ENCODE measurements at regions not wholly inside any gene's neighbourhood (a gene's known extent, or its start where the extent isn't known, plus 50 kb on each side); places are given as distances from the start of the nearest gene placed in this dataset.

DNA sequence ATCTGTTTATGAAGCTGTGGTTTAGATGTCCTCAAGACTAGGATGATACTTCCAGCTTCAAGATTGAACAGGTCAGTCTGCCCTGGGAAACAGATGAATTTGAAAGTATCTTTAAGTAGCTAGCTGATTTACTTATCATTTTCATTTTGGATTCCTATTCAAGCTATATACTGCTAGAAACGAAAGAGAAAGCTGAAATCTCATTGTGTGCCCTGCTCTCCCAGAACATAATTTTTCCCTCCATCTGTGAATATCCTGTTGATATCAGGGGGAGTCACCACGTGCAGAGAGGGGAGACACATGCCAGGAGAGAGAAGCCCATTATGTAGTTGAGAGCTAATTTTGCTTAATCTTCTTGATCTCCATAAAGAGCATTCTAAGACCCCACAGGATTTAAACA, 439.1 kb downstream of the NR2F1-AS1 start:
- Mint-ChIP-seq H3K9me3 (ENCODE audit: low read depth, unreplicated experiment) (peaks cover 2% of the 10 kb centered on the region), H3K27ac (ENCODE audit: unreplicated experiment) (no peak overlapping the region), H3K36me3 (ENCODE audit: insufficient read depth, unreplicated experiment) (no peaks in the 10 kb centered on the region), H3K4me1 (ENCODE audit: low read depth, unreplicated experiment) (no peaks in the 10 kb centered on the region), H3K4me3 (ENCODE audit: low read depth, unreplicated experiment) (no peak overlapping the region), H3K27me3 (ENCODE audit: unreplicated experiment) (no peaks in the 10 kb centered on the region)
- intact Hi-C loops (cut with micrococcal nuclease; ENCODE audit: unreplicated experiment): no loop called here
- no peak for DNase-seq
- TF ChIP-seq, protein P1, sequence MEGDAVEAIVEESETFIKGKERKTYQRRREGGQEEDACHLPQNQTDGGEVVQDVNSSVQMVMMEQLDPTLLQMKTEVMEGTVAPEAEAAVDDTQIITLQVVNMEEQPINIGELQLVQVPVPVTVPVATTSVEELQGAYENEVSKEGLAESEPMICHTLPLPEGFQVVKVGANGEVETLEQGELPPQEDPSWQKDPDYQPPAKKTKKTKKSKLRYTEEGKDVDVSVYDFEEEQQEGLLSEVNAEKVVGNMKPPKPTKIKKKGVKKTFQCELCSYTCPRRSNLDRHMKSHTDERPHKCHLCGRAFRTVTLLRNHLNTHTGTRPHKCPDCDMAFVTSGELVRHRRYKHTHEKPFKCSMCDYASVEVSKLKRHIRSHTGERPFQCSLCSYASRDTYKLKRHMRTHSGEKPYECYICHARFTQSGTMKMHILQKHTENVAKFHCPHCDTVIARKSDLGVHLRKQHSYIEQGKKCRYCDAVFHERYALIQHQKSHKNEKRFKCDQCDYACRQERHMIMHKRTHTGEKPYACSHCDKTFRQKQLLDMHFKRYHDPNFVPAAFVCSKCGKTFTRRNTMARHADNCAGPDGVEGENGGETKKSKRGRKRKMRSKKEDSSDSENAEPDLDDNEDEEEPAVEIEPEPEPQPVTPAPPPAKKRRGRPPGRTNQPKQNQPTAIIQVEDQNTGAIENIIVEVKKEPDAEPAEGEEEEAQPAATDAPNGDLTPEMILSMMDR (IDR thresholded peaks at IDR 0.05; ENCODE audit: unreplicated experiment): no peak
- CTCF ChIA-PET: interaction anchor here (1.2 kb wide), 1 partner anchor 12 kb away, joined by 3 read pairs; no protein-coding TSS in a partner anchor
- BruUV-seq (replicated peaks): no TSS peak

DNA sequence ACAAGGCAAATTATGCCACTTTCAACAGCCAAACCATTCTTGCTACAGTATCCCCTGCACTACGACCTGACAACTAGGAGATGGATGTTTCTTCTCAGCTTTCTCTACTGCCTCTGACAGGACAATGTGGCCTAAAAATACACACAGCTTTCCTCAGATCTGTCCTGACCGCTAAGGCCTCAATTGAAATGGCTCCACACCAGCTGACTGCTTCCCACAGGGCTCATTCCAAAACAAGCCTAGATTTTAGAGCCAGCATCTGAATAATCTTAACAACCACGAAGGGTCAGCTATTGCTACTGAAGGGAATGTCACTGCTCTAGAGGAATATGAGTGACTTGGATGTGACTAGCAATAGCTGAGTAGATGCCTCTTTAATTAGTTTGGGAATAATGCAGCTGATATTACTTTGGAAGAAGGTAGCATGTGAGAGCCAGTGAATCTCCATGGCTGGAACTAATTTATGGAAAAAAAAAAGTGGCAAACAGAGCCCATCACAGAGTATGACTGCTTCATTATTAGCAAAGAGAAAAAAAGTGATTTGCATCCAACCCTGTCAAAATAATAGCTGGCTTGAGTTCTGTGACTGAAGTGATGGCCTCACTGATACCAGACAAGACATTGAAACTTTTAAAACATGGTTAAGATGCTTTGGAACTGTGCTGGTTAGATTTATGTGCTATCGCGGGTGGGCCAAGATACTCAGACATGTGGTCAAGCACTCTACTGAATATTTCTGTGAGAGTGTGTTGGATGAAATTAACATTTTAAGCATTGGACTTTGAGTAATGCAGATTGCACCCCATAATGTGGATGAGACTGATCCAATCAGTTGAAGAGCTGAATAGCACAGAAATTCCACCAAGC, 450.2 kb downstream of the NR2F1-AS1 start:
- CTCF ChIA-PET: interaction anchor here (1.4 kb wide), 1 partner anchor 11 kb away, joined by 3 read pairs; no protein-coding TSS in a partner anchor

DNA sequence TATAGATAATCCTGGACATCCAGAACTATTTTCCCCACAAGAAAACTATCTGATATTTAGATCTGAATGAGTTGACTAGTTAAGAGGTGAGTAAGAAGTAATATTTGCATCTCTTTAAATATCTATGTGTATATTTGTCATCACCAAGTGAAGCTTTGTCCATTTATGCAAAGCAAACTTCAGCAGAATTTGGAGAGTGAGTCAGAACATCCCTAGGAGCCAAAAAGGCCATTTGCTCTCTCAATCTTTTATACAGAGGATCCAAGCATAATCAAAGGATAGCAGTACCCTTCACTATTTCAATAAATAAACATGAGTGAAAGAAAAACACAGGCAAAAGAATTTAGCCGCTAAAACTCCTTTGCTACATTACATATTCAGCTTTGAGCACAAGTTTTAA, 454.4 kb downstream of the NR2F1-AS1 start:
- CTCF ChIA-PET: interaction anchor here (0.7 to 1.5 kb wide), 2 partner anchors 16 to 49 kb away, joined by 3 read pairs; no protein-coding TSS in a partner anchor

More for the DNA sequence above, 450.2 kb downstream of the NR2F1-AS1 start:
- no peaks in the 10 kb centered on the region for H3K36me3 Mint-ChIP-seq (ENCODE audit: insufficient read depth, unreplicated experiment)
- DNase-seq: no peak
- TF ChIP-seq, protein P1 (IDR thresholded peaks at IDR 0.05; ENCODE audit: unreplicated experiment): no peak
- no peak overlapping the region for H3K4me3 Mint-ChIP-seq (ENCODE audit: low read depth, unreplicated experiment)
- no peaks in the 10 kb centered on the region for H3K4me1 Mint-ChIP-seq (ENCODE audit: low read depth, unreplicated experiment)
- no TSS peak for BruUV-seq (replicated peaks)
- H3K27me3 Mint-ChIP-seq (ENCODE audit: unreplicated experiment): no peaks in the 10 kb centered on the region
- no peak overlapping the region for H3K27ac Mint-ChIP-seq (ENCODE audit: unreplicated experiment)
- no peaks in the 10 kb centered on the region for H3K9me3 Mint-ChIP-seq (ENCODE audit: low read depth, unreplicated experiment)
- intact Hi-C loops (cut with micrococcal nuclease; ENCODE audit: unreplicated experiment): no loop called here

DNA sequence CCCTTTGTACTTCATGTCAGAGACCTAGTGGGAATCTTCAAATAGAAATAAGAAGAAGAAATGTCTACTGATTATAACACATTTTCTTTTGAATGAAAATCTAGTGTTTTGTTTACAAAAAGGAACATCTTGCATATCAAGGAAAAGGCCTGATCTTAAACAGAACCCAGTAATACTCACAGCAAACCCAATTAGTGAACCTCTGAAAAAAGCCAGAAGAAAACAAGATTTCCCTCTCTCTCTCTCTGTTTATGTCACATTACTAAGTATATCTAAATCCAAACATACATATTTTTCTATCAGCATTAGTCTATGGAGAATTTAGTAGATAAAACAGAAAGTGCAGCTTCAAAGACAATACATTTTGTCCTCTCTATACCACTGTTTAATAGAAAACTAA, 457.9 kb downstream of the NR2F1-AS1 start:
- Mint-ChIP-seq H3K27me3 (ENCODE audit: unreplicated experiment) (no peaks in the 10 kb centered on the region), H3K4me3 (ENCODE audit: low read depth, unreplicated experiment) (no peak overlapping the region), H3K9me3 (ENCODE audit: low read depth, unreplicated experiment) (no peaks in the 10 kb centered on the region), H3K36me3 (ENCODE audit: insufficient read depth, unreplicated experiment) (no peaks in the 10 kb centered on the region), H3K4me1 (ENCODE audit: low read depth, unreplicated experiment) (peaks cover 13% of the 10 kb centered on the region), H3K27ac (ENCODE audit: unreplicated experiment) (no peak overlapping the region)
- no peak for DNase-seq
- TF ChIP-seq, protein P1 (IDR thresholded peaks at IDR 0.05; ENCODE audit: unreplicated experiment): no peak
- CTCF ChIA-PET: no interaction called here
- no TSS peak for BruUV-seq (replicated peaks)
- intact Hi-C loops (cut with micrococcal nuclease; ENCODE audit: unreplicated experiment): no loop called here

More for the DNA sequence above, 454.4 kb downstream of the NR2F1-AS1 start:
- Mint-ChIP-seq H3K9me3 (ENCODE audit: low read depth, unreplicated experiment) (no peaks in the 10 kb centered on the region), H3K36me3 (ENCODE audit: insufficient read depth, unreplicated experiment) (no peaks in the 10 kb centered on the region), H3K27ac (ENCODE audit: unreplicated experiment) (no peak overlapping the region), H3K4me1 (ENCODE audit: low read depth, unreplicated experiment) (no peaks in the 10 kb centered on the region), H3K27me3 (ENCODE audit: unreplicated experiment) (no peaks in the 10 kb centered on the region), H3K4me3 (ENCODE audit: low read depth, unreplicated experiment) (no peak overlapping the region)
- no peak for DNase-seq
- no TSS peak for BruUV-seq (replicated peaks)
- intact Hi-C loops (cut with micrococcal nuclease; ENCODE audit: unreplicated experiment): no loop called here
- TF ChIP-seq, protein P1 (IDR thresholded peaks at IDR 0.05; ENCODE audit: unreplicated experiment): no peak
